C4-2B (cell line): ENCODE measurements at regions not wholly inside any gene's neighbourhood (a gene's known extent, or its start where the extent isn't known, plus 50 kb on each side); places are given as distances from the start of the nearest gene placed in this dataset.
A peak's percentile ranks its signal among the peaks of the same experiment; 100 is the strongest.

Source experiments
- H3K27ac ChIP-seq: fragments of 450-650 bp; 2 replicates; pipeline ENCODE4 v1.5.1; 2017
- CTCF ChIP-seq: fragments of 450-650 bp; conservative IDR thresholded peaks from 2 replicates; pipeline ENCODE4 v1.5.1; 2017; ENCODE audit warnings: mild to moderate bottlenecking
- ZFX ChIP-seq: fragments of 450-650 bp; IDR thresholded peaks from 2 replicates; pipeline ENCODE4 v1.6.1; 2017

GRCh38 chr13:30134578-30134977 is 172.8 kb downstream of the KATNAL1 start:
- H3K27ac ChIP-seq = no peak overlapping the region
- TF ChIP-seq CTCF = no peak
- no peak for TF ChIP-seq ZFX

DNA sequence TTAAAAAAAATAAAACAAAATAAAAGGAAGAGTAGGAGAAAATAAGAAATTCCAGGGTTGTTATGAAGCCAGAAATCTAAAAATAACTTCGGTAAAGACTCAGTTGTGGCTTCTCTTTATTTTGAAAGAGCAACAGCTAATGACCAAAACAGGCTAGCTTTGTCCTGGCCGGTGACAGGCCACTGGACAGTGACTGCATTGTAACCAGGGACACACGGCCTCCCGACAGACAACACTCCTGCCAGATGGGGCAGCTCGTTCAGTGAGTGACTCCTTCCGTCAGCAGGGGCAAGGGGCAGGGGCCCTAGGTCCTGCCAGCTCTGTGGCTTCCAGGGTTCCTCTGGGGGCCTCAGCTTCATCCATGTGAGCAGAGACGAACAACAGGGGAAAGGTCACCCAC is 173.4 kb downstream of the KATNAL1 start:
- no peak overlapping the region for H3K27ac ChIP-seq
- TF ChIP-seq ZFX (no peak), CTCF (no peak)

DNA sequence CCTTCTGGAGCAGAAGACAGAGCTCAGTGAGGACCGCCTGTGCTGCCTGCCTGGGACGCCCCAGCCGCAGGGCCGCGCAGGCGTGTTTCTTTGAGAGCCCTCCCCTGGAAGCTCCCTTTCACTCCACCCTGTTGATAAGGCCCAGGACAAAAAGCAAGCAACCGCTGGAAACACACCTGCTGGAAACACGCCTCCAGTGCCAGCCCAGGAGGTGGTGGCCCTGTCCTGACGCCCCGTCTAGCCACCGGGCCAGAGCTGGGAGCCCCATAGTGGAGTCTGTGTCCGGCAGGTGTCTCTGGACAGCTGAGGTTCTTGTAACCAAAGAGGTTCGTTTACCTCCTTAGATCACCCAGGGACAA is 173.8 kb downstream of the KATNAL1 start:
- TF ChIP-seq CTCF (no peak), ZFX (no peak)
- no peak overlapping the region for H3K27ac ChIP-seq

DNA sequence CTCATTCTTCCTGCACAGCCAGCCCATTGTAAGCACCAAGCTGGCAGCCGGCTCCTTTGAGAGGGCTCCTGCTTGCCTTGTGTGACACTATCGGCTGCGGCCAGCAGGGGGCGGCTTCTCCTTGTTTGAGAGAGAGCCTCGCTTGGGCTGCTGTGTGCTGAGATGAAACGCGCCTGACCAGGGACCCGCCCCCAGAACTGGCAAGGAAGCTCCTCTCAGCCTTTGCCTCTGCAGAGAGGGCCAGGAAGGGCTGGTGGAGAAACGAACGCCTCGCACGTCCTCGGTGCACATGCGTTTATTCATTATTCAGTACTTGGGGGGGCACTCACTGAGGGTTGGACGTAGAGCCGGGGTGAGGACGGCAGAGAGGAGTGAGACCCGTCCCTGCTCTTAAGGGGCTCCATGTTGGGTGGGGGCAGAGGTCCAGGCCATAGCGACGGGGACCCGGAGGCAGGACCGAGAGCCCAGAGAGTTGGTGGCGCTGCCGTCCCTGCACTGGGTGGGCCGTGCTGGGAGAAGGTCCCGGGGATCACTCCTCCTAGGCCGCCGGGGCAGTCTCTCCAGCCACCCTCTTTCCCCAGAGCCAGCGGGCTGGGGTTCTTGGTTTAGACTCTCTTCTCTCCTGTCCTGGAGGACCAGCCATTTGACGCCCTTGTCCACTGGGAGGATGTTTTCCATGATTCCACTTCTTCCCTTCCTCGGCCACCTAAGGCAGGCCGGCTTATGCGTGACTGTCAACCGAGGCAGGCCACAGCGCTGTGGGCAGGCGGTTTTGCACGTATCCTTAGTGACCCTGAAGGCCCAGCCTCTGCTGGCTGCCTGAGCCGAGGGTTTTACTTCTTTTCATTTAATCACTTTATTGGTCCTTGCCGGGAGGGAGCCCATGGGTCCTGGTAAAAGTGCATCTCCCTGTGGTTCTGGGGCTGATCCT is 174.5 kb downstream of the KATNAL1 start:
- no peak overlapping the region for H3K27ac ChIP-seq
- peak; percentile 100 for TF ChIP-seq CTCF
- no peak for TF ChIP-seq ZFX

DNA sequence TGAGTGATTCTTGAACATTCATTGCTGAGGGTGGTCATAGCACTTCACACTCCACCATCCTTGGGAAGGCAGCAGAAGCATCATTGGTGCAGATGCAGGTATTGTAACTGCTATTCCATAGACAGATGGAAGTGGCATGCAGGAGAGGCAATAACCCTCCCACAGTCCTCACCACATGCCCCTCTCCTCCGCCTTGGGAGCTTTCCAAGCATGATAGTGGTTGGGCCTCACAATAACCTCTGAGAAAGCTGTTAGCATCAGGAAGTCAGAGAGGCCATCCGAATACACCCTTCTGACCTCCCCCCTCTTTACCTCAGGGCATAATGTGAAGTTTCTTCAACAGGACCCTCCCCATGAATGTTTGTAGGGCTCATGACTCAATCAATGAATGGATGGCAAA is 177.9 kb downstream of the KATNAL1 start:
- no peak for TF ChIP-seq ZFX
- TF ChIP-seq CTCF = no peak
- H3K27ac ChIP-seq = no peak overlapping the region

GRCh38 chr13:30128591-30128990 is 178.8 kb downstream of the KATNAL1 start:
- TF ChIP-seq CTCF = no peak
- TF ChIP-seq ZFX = no peak
- H3K27ac ChIP-seq = no peak overlapping the region

DNA sequence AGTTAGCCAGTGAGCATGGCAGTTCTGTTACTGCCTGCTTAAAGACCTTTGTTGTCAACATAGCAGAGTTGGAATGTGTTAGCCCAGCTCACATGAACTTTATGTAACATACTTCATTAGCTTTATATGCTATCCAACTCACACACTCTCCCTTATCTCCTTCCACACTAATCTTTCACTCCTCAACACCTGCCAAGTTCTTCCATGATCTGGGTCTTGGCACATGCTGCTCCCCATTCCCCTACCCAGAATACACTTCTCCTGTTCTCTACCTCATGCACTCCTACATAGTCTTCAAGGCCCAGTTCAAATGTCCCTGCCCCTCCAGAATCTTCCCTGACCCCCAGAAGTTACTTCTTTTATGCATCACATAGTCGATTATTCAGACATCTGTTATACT is 179.3 kb downstream of the KATNAL1 start:
- TF ChIP-seq ZFX = no peak
- no peak for TF ChIP-seq CTCF
- no peak overlapping the region for H3K27ac ChIP-seq
